HG03175 (cell line): ENCODE measurements at regions not wholly inside any gene's neighbourhood (a gene's known extent, or its start where the extent isn't known, plus 50 kb on each side); places are given as distances from the start of the nearest gene placed in this dataset.
"Not testable (repeated sequence)": the region's sequence is repeated elsewhere in the genome, so short reads cannot be mapped to it uniquely, and the experiment has no call there.

Experiments
- ATAC-seq: cut with Tn5 transposase; IDR thresholded peaks from one replicate; pipeline ENCODE4 v1.9.1; 2021; ENCODE audit warnings: mild to moderate bottlenecking, moderate library complexity; ENCODE audit not compliant: unreplicated experiment

GRCh38 chr12:127157501-127158366, 1109.2 kb upstream of the TMEM132C start:
- not testable (repeated sequence) for ATAC-seq

GRCh38 chr12:127158385-127159061, 1108.4 kb upstream of the TMEM132C start:
- ATAC-seq: no peak

DNA sequence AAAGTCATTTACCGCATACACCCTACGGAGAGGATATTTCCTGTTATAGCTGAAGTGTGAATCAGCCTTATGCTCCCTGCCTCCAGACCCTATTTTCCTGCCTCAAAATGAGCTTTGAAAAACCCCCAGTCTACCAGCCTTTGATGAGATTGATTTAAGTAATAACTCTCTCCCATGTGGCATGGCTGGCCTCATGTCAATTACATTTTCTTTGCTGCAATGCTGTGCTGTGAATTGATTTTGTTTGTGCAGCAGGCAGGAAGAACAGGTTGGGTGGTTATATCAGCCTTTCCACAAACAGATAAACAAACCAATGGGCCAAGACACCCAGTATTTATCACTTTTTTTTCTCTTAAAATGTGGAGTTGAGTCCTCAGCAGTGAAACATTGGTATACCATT, 1105.5 kb upstream of the TMEM132C start:
- no peak for ATAC-seq

- no peak for ATAC-seq
Measured at GRCh38 chr12:127162307-127162706, 1104.7 kb upstream of the TMEM132C start.

- ATAC-seq: no peak
Measured at GRCh38 chr12:127162902-127163301, 1104.1 kb upstream of the TMEM132C start.

- no peak for ATAC-seq
Measured at GRCh38 chr12:127165567-127166392, 1101.2 kb upstream of the TMEM132C start.

- ATAC-seq: no peak
Measured at GRCh38 chr12:127169321-127170181, 1097.4 kb upstream of the TMEM132C start.

GRCh38 chr12:127170226-127171180, 1096.5 kb upstream of the TMEM132C start:
- no peak for ATAC-seq

DNA sequence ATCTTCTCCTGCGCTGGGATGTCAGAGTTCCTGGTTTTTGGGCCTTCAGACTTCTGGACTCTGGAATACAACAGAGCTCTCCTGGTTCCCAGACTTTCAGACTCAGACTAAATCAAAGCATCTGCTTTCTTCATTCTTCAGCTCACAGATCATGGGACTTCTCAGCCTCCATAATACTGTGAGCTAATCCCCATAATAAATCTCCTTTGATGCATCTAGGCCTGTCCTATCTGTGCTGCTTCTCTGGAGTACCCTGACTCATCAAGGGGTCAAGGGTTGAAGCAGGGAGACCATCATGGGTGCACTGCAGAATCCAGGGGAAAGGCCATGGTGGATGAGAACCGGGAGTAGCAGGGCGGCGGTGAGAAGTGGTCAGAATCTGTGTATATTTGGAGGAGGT, 1094.1 kb upstream of the TMEM132C start:
- ATAC-seq: no peak

DNA sequence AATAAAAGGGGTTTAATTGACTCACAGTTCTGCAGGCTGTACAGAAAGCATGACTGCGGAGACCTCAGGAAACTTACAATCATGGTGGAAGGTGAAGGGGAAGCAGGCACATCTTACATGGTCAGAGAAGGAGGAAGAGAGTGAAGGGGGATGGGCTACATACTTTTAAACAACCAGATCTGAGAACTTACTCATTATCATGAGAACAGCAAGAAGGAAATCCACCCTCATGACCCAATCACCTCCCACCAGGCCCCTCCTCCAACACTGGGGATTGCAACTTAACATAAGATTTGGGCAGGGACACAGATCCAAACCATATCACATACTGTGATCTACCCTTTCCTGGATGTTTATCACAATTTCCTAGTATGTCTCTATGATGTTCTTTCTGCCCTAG, 1093.0 kb upstream of the TMEM132C start:
- not testable (repeated sequence) for ATAC-seq

DNA sequence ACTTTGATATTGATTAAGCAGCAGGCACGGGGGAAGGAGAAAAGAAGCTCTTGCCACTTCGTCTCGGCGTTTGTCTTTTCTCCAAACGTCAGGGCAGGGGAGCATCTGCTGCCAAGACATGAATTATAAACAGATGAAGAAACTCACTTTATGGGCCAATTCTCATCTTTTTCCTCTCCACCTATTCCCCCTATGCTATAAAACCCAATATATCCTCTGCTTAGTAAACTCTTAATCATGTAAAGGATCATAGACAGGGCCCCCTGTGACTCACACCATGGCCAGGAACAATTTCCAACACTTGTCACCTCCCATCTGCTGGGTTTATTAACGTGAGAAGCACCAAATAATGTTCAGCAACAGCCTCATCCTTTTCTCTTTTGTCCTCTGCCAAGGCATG, 1092.1 kb upstream of the TMEM132C start:
- ATAC-seq: no peak

DNA sequence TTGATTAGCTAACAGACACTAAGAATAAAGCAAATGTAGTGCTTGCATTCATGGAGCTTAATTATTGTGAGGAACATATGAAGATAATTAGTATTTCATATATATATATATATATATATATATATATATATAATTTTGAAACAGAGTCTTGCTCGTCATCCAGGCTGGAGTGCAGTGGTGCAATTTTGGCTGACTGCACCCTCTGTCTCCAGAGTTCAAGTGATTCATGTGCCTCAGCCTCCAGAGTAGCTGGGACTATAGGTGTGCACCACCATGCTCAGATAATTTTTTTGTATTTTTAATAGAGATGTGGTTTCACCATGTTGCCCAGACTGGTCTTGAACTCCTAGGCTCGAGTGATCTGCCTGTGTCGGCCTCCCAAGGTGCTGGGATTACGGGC, 1091.6 kb upstream of the TMEM132C start:
- ATAC-seq: no peak

DNA sequence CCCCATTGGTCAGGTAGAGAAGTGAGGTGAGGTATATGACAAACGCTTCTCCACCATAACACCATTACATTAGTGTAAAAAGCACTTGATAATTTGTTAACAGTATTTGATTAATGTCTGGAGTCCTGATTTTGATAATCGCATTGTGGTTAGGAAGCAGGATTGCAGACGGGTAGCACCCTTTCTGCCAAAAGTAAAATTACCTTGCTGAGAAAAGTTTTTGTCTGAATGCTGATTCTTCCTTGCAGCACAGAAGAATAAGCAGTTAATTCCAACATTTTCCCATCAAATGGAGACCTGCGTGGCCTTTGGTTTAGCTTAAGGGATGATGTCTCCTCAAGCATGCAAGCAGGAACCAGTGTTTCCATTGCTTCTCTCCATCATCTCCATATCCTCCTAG, 1090.2 kb upstream of the TMEM132C start:
- ATAC-seq: no peak

DNA sequence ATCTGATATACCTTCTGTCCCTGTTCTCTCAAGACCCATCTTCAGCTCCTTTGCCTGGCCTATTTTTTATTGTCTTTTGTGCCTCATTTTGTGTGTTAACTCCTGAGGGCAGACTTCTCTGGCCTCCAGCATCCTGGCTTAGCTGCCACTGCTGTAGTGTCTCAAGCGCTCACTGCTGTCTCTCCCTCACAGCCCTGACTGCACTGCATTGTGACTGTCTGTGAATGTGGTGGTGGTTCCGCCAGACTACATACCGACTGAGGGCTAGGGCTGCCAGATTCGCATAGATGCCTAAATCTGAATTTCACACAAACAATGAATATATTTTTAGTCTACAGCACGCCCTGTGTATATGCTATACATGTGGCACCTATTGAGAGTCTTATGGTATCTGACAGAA, 1088.9 kb upstream of the TMEM132C start:
- ATAC-seq: no peak

GRCh38 chr12:127178463-127178862, 1088.5 kb upstream of the TMEM132C start:
- no peak for ATAC-seq

GRCh38 chr12:127179176-127179575, 1087.8 kb upstream of the TMEM132C start:
- no peak for ATAC-seq

GRCh38 chr12:127182018-127182417, 1085.0 kb upstream of the TMEM132C start:
- no peak for ATAC-seq

GRCh38 chr12:127189992-127190391, 1077.0 kb upstream of the TMEM132C start:
- ATAC-seq: no peak

DNA sequence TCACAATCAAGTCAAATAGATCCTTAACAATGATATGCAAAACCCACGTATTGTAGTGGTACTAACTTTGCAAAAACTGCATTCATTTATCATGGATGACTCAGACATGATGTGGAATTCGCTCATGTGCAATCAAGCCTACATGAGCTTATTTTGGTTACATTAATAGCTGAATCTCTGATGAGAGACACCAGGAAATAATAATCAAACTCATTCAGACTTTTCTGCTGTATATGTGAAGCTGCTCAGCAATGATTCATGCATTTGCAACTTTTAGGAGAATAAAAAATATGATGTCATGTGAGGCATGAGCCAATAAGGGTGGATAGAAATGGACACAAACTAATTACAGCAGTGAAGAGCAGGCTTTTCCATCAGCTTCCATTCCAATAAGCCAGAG, 1075.8 kb upstream of the TMEM132C start:
- no peak for ATAC-seq
